GM12878 (cell line): ENCODE measurements at regions not wholly inside any gene's neighbourhood (a gene's known extent, or its start where the extent isn't known, plus 50 kb on each side); places are given as distances from the start of the nearest gene placed in this dataset.

Experiments used
- ATAC-seq: fragments of 200-7000 bp; cut with Tn5 transposase; 3 replicates; pipeline ENCODE4 v1.9.1; 2020; ENCODE audit warnings: mild to moderate bottlenecking, moderate library complexity
- BruUV-seq: library from RNA; stranded (reverse); fragments of 400-500 nt; replicated peaks from 2 replicates; lab custom pipeline; 2021; lab: Mats Ljungman, UMichigan
- CTCF ChIA-PET: fragments of 300-600 bp; sonication (Branson Sonifier 250); formaldehyde crosslinking; extraction: SDS; loops from one replicate; lab custom pipeline; 2021; ENCODE audit warnings: inconsistent platforms; lab: Yijun Ruan, JAX
- POLR2A ChIA-PET: fragments of 350-600 bp; formaldehyde crosslinking; extraction: SDS; loops from one replicate; lab custom pipeline; 2021; ENCODE audit warnings: inconsistent platforms; lab: Charles Lee
- RAD21 ChIA-PET: fragments of 300-600 bp; sonication (Branson Sonifier 250); formaldehyde crosslinking; loops from one replicate; lab custom pipeline; 2023; ENCODE audit warnings: antibody characterized with exemption; ENCODE audit not compliant: unreplicated experiment; lab: Charles Lee
- SMC1A ChIA-PET: fragments of 300-600 bp; sonication (Branson Sonifier 250); formaldehyde crosslinking; loops from one replicate; lab custom pipeline; 2023; ENCODE audit not compliant: unreplicated experiment, uncharacterized antibody; lab: Charles Lee
- DNase-seq: peaks from one replicate; pipeline ENCODE4 v3.0.0-alpha.2; 2011; ENCODE audit warnings: low read depth, low spot score
- FAIRE-seq: peaks from 3 replicates; lab custom pipeline; 2011; peaks lifted over from hg19 to GRCh38; lab: Jason Lieb, UNC
- H2AFZ ChIP-seq: 2 replicates; pipeline ENCODE4 v1.6.0; 2011; ENCODE audit warnings: low read depth, low read length, control low read depth; ENCODE audit not compliant: control insufficient read depth
- H3K27ac ChIP-seq: 2 replicates; pipeline ENCODE4 v1.5.1; 2011; ENCODE audit warnings: control low read depth; ENCODE audit not compliant: control insufficient read depth, insufficient read depth
- H3K27me3 ChIP-seq, 2 experiments: replicated peaks in 1 of 2; 2 replicates each; pipeline versions ENCODE4 v1.6.0 to v1.6.1; 2011; ENCODE audit warnings: low read length in 1 of 2; ENCODE audit not compliant: control insufficient read depth in 2 of 2, insufficient read depth in 2 of 2
- H3K36me3 ChIP-seq, 2 experiments: 2 replicates each; pipeline ENCODE4 v1.5.1; 2011; ENCODE audit warnings: low read length in 1 of 2; ENCODE audit not compliant: control insufficient read depth in 2 of 2, insufficient read depth in 2 of 2
- H3K4me1 ChIP-seq: 2 replicates; pipeline ENCODE4 v1.6.1; 2011; ENCODE audit warnings: mild to moderate bottlenecking, low read length, moderate library complexity, mixed read lengths; ENCODE audit not compliant: control insufficient read depth, insufficient read depth
- H3K4me2 ChIP-seq: 2 replicates; pipeline ENCODE4 v1.6.0; 2011; ENCODE audit warnings: control low read depth; ENCODE audit not compliant: control insufficient read depth, insufficient read depth
- H3K4me3 ChIP-seq: fragments of 200-600 bp; sonication (generic); 2 replicates; pipeline ENCODE4 v1.5.1; 2016
- H3K79me2 ChIP-seq: 2 replicates; pipeline ENCODE4 v1.6.0; 2011; ENCODE audit warnings: low read length; ENCODE audit not compliant: control insufficient read depth, insufficient read depth
- H3K9ac ChIP-seq: 2 replicates; pipeline ENCODE4 v1.8.0; 2011; ENCODE audit warnings: low read length, control low read depth, mixed read lengths; ENCODE audit not compliant: control insufficient read depth, insufficient read depth
- H3K9me3 ChIP-seq: replicated peaks from 3 replicates; pipeline ENCODE4 v1.5.1; 2011; ENCODE audit warnings: mild to moderate bottlenecking, low read length; ENCODE audit not compliant: control insufficient read depth, insufficient read depth
- H4K20me1 ChIP-seq: 2 replicates; pipeline ENCODE4 v1.6.0; 2011; ENCODE audit not compliant: control insufficient read depth, insufficient read depth
- FOXK2 ChIP-seq: fragments of 450-650 bp; IDR thresholded peaks from 2 replicates; pipeline ENCODE4 v1.6.1; 2017; ENCODE audit warnings: mild to moderate bottlenecking, moderate library complexity
- IRF5 ChIP-seq: fragments of 450-650 bp; IDR thresholded peaks from 2 replicates; pipeline ENCODE4 v1.6.1; 2017; ENCODE audit warnings: borderline replicate concordance
- MYB ChIP-seq: fragments of 150-350 bp; IDR thresholded peaks from 2 replicates; pipeline ENCODE4 v1.6.1; 2014; ENCODE audit warnings: mild to moderate bottlenecking, low read depth, low read length, borderline replicate concordance
- RELB ChIP-seq: fragments of 450-650 bp; IDR thresholded peaks from 2 replicates; pipeline ENCODE4 v1.6.1; 2017; ENCODE audit warnings: low read depth, mild to moderate bottlenecking, moderate library complexity
- RUNX3 ChIP-seq: IDR thresholded peaks from 2 replicates; pipeline ENCODE4 v1.6.1; 2012; ENCODE audit warnings: low read length, inconsistent platforms
- SKIL ChIP-seq: fragments of 450-650 bp; IDR thresholded peaks from 2 replicates; pipeline ENCODE4 v1.6.1; 2017; ENCODE audit warnings: mild to moderate bottlenecking, low read depth, inconsistent platforms; ENCODE audit not compliant: poor library complexity, severe bottlenecking
- SPI1 ChIP-seq: IDR thresholded peaks from 2 replicates; pipeline ENCODE4 v1.6.1; 2011; ENCODE audit warnings: low read depth, mild to moderate bottlenecking, low read length, moderate library complexity, borderline replicate concordance; ENCODE audit not compliant: insufficient read depth
- ZBTB33 ChIP-seq: fragments of 450-650 bp; IDR thresholded peaks from 2 replicates; pipeline ENCODE4 v1.6.1; 2017; ENCODE audit warnings: mild to moderate bottlenecking
- ZNF622 ChIP-seq: fragments of 450-650 bp; IDR thresholded peaks from 2 replicates; pipeline ENCODE4 v1.6.1; 2017; ENCODE audit warnings: mild to moderate bottlenecking, inconsistent platforms
- WGBS: methylation state at CpG from one replicate; pipeline ENCODE4 v1.1.6; 2016; ENCODE audit warnings: low lambda C conversion rate; ENCODE audit not compliant: insufficient replicate concordance, insufficient coverage; ENCODE audit errors: missing lambda C conversion rate; 5-methylcytosine and 5-hydroxymethylcytosine counted together
- in situ Hi-C: fragments of 300-500 bp; cut with MboI; formaldehyde crosslinking; loops from 9 replicates; pipeline ENCODE4 v1.14.3; 2018; ENCODE audit warnings: mixed read lengths
- intact Hi-C: fragments of 100-400 bp; cut with micrococcal nuclease; formaldehyde crosslinking; loops from one replicate; pipeline ENCODE4 v1.14.2; 2022; ENCODE audit not compliant: unreplicated experiment

- Histone ChIP-seq H3K27me3 (0 out of 4 replicates have a peak, but pooled peaks cover 0 to 2% of the 10 kb centered on the region in 2 experiments), H4K20me1 (no peaks in the 10 kb centered on the region; the same call in 1 of the 2 replicates), H3K4me1 (no peaks in the 10 kb centered on the region), H3K79me2 (no peaks in the 10 kb centered on the region), H3K4me3 (no peak overlapping the region), H2AFZ (no peak overlapping the region), H3K36me3 (no peaks in the 10 kb centered on the region), H3K27ac (no peak overlapping the region), H3K9me3 (no peaks in the 10 kb centered on the region), H3K4me2 (no peak overlapping the region), H3K9ac (no peak overlapping the region)
- ChIA-PET CTCF (interaction anchor here (0.9 to 2.9 kb wide), 6 partner anchors 140 to 334 kb away, joined by 3 to 12 read pairs (median 4); partner anchors contain the start of gene SESN3), SMC1A (interaction anchor here (0.6 to 2.8 kb wide), 18 partner anchors 9 to 334 kb away, joined by 3 to 18 read pairs (median 3); partner anchors contain the start of gene SESN3), POLR2A (no interaction called here), RAD21 (interaction anchor here (0.6 to 1.9 kb wide), 7 partner anchors 8 to 334 kb away, joined by 3 to 8 read pairs (median 5); no protein-coding TSS in a partner anchor)
- FAIRE-seq, result no peak
- in situ Hi-C loops, result no loop called here
- 57% methylated on average over 1 of the region's 1 CpG for WGBS
- intact Hi-C loops, result loop anchor here (10.0 kb wide), 1 partner anchor 334 kb away; no protein-coding TSS in a partner anchor
- TF ChIP-seq FOXK2 (no peak), RELB (no peak), RUNX3 (no peak), MYB (no peak), IRF5 (no peak), ZNF622 (no peak), ZBTB33 (no peak), SPI1 (peak; percentile 38; the same call in 1 of the 2 replicates), SKIL (no peak)
- DNase-seq, result no peak
- no peak for ATAC-seq
- no TSS peak for BruUV-seq
Measured at GRCh38 chr11:95371153-95371552, 140.2 kb upstream of the SESN3 start.
